Psoas muscle (tissue), 7 donors: ENCODE measurements at regions not wholly inside any gene's neighbourhood (a gene's known extent, or its start where the extent isn't known, plus 50 kb on each side); places are given as distances from the start of the nearest gene placed in this dataset.

ENCODE experiments used
- ATAC-seq, 4 donors: fragments of 200-7000 bp; cut with Tn5 transposase; one replicate each; pipeline ENCODE4 v1.9.1; 2020; ENCODE audit warnings: moderate library complexity in 3 of 4, mild to moderate bottlenecking in 2 of 4
- DNase-seq, 2 donors: peaks; one replicate each; pipeline ENCODE4 v3.0.0-alpha.2; 2020
- H3K27ac ChIP-seq: fragments of 200-600 bp; one replicate; pipeline ENCODE4 v1.8.0; 2022
- H3K27me3 ChIP-seq, 3 donors: fragments of 200-600 bp in 1 of 3; one replicate each; pipeline versions ENCODE4 v1.6.1 to v1.8.0; 2013 to 2022; ENCODE audit warnings: low read length in 2 of 3, mild to moderate bottlenecking in 2 of 3, moderate library complexity in 1 of 3; ENCODE audit not compliant: insufficient read depth in 3 of 3
- H3K36me3 ChIP-seq, 2 donors: fragments of 200-600 bp in 1 of 2; one replicate each; pipeline versions ENCODE4 v1.6.1 to v1.8.0; 2013 to 2022; ENCODE audit warnings: low read depth in 1 of 2, mild to moderate bottlenecking in 1 of 2, moderate library complexity in 1 of 2; ENCODE audit not compliant: insufficient read depth in 1 of 2
- H3K4me1 ChIP-seq: fragments of 200-600 bp; one replicate; pipeline ENCODE4 v1.8.0; 2022
- H3K4me3 ChIP-seq: fragments of 200-600 bp; one replicate; pipeline ENCODE4 v1.8.0; 2022; ENCODE audit warnings: mild to moderate bottlenecking
- H3K9me3 ChIP-seq: fragments of 200-600 bp; one replicate; pipeline ENCODE4 v1.8.0; 2022
- WGBS, 3 donors: extraction: QIAGEN DNeasy Blood & Tissue Kit; methylation state at CpG; one replicate each; pipeline versions ENCODE4 v1.1.6 to v1.1.7; 2013; 5-methylcytosine and 5-hydroxymethylcytosine counted together
- intact Hi-C, 2 donors: fragments of 100-400 bp; cut with DNase I; formaldehyde crosslinking; loops; one replicate each; pipeline versions ENCODE4 v1.11.0 to v1.14.2; 2022
- TF ChIP-seq, protein P1 (sequence below): fragments of 200-600 bp; IDR thresholded peaks from one replicate; pipeline ENCODE4 v1.8.0; 2022; ENCODE audit warnings: antibody characterized with exemption
- donor health status: healthy with polysubstance abuse.
- donor health status: DM: no; HTN: no; CAD: no; lungs with moderate emphysema.
- donor health status: Bipolar disorder and iron deficiency.
- donor health status: healthy.
- donor health status: DM: yes; HTN: yes; CAD: no.
- donor health status: DM: no; HTN: no; CAD: no.
- donor health status: DM: yes; HTN: yes; CAD: no.

DNA sequence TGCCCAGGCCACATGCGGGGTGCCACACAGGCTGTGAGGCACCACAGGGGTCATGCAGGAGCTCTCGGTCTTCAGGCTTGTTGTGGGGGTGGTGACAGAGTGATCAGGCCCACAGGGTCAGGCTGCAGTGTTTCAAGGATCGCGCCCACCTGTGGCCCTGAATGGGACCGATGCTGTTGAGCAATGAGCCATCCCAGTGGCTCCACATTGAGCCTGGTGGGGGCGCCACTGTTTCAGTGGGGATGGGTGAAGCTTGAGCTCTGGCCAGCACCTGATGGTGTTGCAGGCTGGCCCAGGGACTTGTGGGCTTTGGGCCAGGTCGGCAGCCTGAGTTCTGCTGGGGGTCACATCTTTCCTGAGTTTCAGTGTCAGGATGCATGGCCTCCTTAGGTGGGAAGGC, 230.1 kb downstream of the UBE3A start:
- Histone ChIP-seq H3K9me3 (no peaks in the 10 kb centered on the region), H3K4me1 (no peaks in the 10 kb centered on the region), H3K36me3 (no peaks in the 10 kb centered on the region), H3K27me3 (no peaks in the 10 kb centered on the region), H3K27ac (no peak overlapping the region), H3K4me3 (no peak overlapping the region)
- TF ChIP-seq, protein P1, sequence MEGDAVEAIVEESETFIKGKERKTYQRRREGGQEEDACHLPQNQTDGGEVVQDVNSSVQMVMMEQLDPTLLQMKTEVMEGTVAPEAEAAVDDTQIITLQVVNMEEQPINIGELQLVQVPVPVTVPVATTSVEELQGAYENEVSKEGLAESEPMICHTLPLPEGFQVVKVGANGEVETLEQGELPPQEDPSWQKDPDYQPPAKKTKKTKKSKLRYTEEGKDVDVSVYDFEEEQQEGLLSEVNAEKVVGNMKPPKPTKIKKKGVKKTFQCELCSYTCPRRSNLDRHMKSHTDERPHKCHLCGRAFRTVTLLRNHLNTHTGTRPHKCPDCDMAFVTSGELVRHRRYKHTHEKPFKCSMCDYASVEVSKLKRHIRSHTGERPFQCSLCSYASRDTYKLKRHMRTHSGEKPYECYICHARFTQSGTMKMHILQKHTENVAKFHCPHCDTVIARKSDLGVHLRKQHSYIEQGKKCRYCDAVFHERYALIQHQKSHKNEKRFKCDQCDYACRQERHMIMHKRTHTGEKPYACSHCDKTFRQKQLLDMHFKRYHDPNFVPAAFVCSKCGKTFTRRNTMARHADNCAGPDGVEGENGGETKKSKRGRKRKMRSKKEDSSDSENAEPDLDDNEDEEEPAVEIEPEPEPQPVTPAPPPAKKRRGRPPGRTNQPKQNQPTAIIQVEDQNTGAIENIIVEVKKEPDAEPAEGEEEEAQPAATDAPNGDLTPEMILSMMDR = no peak
- WGBS, 3 donors = 81 to 85% (median 84%) methylated on average over 7 of the region's 7 CpGs
- no peak for ATAC-seq
- DNase-seq = no peak
- intact Hi-C loops = no loop called here

DNA sequence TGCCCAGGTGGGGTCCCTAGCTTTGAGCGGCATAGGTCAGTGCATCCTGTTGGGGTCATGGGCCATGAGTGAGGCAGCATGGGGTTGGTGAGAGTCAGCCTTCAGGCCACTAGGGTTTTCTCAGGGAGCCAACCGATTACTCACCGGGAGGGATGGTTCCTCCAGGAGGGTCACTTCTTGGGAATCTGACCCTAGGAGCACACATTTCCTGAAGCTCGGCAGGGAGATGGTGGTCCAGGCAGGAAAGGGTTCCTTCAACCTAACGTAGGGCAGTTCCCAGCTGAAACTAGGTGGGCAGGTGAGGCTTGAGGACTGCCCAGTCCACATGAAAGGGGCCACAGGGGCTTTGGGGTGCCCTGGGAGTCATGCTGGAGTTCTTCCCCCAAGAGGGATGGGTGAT, 218.0 kb downstream of the UBE3A start:
- TF ChIP-seq, protein P1 = no peak
- no peaks in the 10 kb centered on the region for H3K4me1 ChIP-seq
- no peaks in the 10 kb centered on the region for H3K27me3 ChIP-seq
- H3K27ac ChIP-seq = no peak overlapping the region
- ATAC-seq = no peak
- 85 to 92% (median 89%) methylated on average over 5 of the region's 5 CpGs for WGBS, 3 donors
- no peak for DNase-seq
- H3K4me3 ChIP-seq = no peak overlapping the region
- no peaks in the 10 kb centered on the region for H3K36me3 ChIP-seq
- intact Hi-C loops = no loop called here
- no peaks in the 10 kb centered on the region for H3K9me3 ChIP-seq

- H3K27me3 ChIP-seq = no peaks in the 10 kb centered on the region
- no peak for ATAC-seq
- TF ChIP-seq, protein P1 = no peak
- no peak overlapping the region for H3K4me3 ChIP-seq
- H3K27ac ChIP-seq = no peak overlapping the region
- H3K4me1 ChIP-seq = no peaks in the 10 kb centered on the region
- H3K36me3 ChIP-seq = no peaks in the 10 kb centered on the region
- no peak for DNase-seq
- H3K9me3 ChIP-seq = no peaks in the 10 kb centered on the region
- WGBS, 3 donors = 88 to 92% (median 90%) methylated on average over 5 of the region's 5 CpGs
- intact Hi-C loops = no loop called here
These were observed 214.4 kb downstream of the UBE3A start for GRCh38 chr15:25224396-25224795.

DNA sequence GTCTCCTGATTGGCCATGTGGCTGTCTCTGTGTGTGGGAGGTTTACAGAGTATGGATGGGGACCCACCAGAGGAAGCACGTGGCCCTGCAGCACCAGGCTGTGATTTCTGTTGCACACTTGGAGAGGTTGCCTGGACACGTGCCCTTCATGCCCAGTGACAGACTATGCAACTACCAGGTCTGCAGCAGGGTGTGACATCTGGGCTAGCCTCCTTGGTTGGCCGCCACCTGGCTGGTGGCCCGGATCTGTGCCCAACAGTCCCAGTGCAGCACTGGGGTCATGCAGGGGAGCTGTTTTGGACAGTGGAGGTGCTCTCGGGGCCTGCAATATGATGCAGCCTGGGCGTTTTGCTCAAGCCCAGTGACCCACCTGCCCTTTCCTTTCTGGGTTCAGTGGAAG, 212.5 kb downstream of the UBE3A start:
- 63 to 77% (median 71%) methylated on average over 6 of the region's 6 CpGs for WGBS, 3 donors
- no peaks in the 10 kb centered on the region for H3K36me3 ChIP-seq
- no peaks in the 10 kb centered on the region for H3K9me3 ChIP-seq
- no peaks in the 10 kb centered on the region for H3K27me3 ChIP-seq
- DNase-seq (no peak), ATAC-seq (peak in 1 of 4 donors; percentile 72)
- TF ChIP-seq, protein P1 = no peak
- no peaks in the 10 kb centered on the region for H3K4me1 ChIP-seq
- no peak overlapping the region for H3K4me3 ChIP-seq
- intact Hi-C loops = no loop called here
- H3K27ac ChIP-seq = no peak overlapping the region

GRCh38 chr15:25228261-25228660, 210.6 kb downstream of the UBE3A start:
- intact Hi-C loops = no loop called here
- H3K9me3 ChIP-seq = no peaks in the 10 kb centered on the region

More at GRCh38 chr15:25228261-25228660, 210.6 kb downstream of the UBE3A start:
- H3K4me1 ChIP-seq = no peaks in the 10 kb centered on the region
- DNase-seq (no peak), ATAC-seq (no peak)
- H3K4me3 ChIP-seq = no peak overlapping the region
- no peak overlapping the region for H3K27ac ChIP-seq
- H3K36me3 ChIP-seq = no peaks in the 10 kb centered on the region
- H3K27me3 ChIP-seq = no peaks in the 10 kb centered on the region
- TF ChIP-seq, protein P1 = no peak
- 91 to 94% (median 92%) methylated on average over 8 to 11 of the region's 11 CpGs for WGBS, 3 donors
